B cell (primary cell): ENCODE measurements at regions not wholly inside any gene's neighbourhood (a gene's known extent, or its start where the extent isn't known, plus 50 kb on each side); places are given as distances from the start of the nearest gene placed in this dataset.
"Not testable (repeated sequence)": the region's sequence is repeated elsewhere in the genome, so short reads cannot be mapped to it uniquely, and the experiment has no call there.

ENCODE experiments used
- ATAC-seq: fragments of 200-7000 bp; cut with Tn5 transposase; one replicate; pipeline ENCODE4 v1.10.0; 2021; ENCODE audit warnings: low read depth, mild to moderate bottlenecking, moderate number of reproducible peaks, moderate library complexity
- CTCF ChIA-PET: fragments of 350-600 bp; sonication (Branson Sonifier 250); formaldehyde crosslinking; loops from one replicate; lab custom pipeline; 2021; ENCODE audit warnings: antibody characterized with exemption, inconsistent platforms; lab: Charles Lee
- POLR2A ChIA-PET: fragments of 350-600 bp; sonication (Branson Sonifier 250); formaldehyde crosslinking; loops from one replicate; lab custom pipeline; 2021; ENCODE audit warnings: antibody characterized with exemption; lab: Charles Lee
- DNase-seq: peaks from one replicate; pipeline ENCODE4 v3.0.0; 2013
- H2AFZ ChIP-seq: 2 replicates; pipeline ENCODE4 v1.6.1; 2012; ENCODE audit warnings: mild to moderate bottlenecking, low read depth, low read length; ENCODE audit not compliant: insufficient read depth, poor library complexity, severe bottlenecking
- H3K27ac ChIP-seq, 2 donors: 1 replicate in 1 of 2; 2 replicates in 1 of 2; pipeline ENCODE4 v1.5.1; 2012 to 2013; ENCODE audit warnings: low read length in 2 of 2, mild to moderate bottlenecking in 2 of 2, moderate library complexity in 1 of 2
- H3K27me3 ChIP-seq, 4 experiments: fragments of 200-600 bp in 1 of 4; sonication (generic) in 1 of 4; replicated peaks in 1 of 4; 1 replicate in 2 of 4; 2 replicates in 2 of 4; pipeline versions ENCODE4 v1.6.1 to v1.7.0; 2013 to 2016; ENCODE audit warnings: low read length in 3 of 4, mild to moderate bottlenecking in 2 of 4, mixed read lengths in 1 of 4, moderate library complexity in 1 of 4; ENCODE audit not compliant: insufficient read depth in 4 of 4, control insufficient read depth in 3 of 4; ENCODE audit errors: control extremely low read depth in 1 of 4
- H3K36me3 ChIP-seq, 2 experiments: replicated peaks in 1 of 2; 1 replicate in 1 of 2; 2 replicates in 1 of 2; pipeline versions ENCODE4 v1.6.1 to v1.7.1; 2013; ENCODE audit warnings: low read length in 1 of 2; ENCODE audit not compliant: insufficient read depth in 2 of 2, control insufficient read depth in 1 of 2; ENCODE audit errors: control extremely low read depth in 1 of 2, extremely low read depth in 1 of 2
- H3K4me1 ChIP-seq, 2 donors: fragments of 200-600 bp in 1 of 2; sonication (generic) in 1 of 2; 1 replicate in 1 of 2; 2 replicates in 1 of 2; pipeline versions ENCODE4 v1.5.1 to v1.6.1; 2013 to 2017; ENCODE audit warnings: low read length in 2 of 2; ENCODE audit not compliant: control insufficient read depth in 2 of 2, insufficient read depth in 2 of 2
- H3K4me2 ChIP-seq: replicated peaks from 2 replicates; pipeline ENCODE3; 2012; ENCODE audit warnings: mild to moderate bottlenecking, low read depth, low read length; ENCODE audit not compliant: poor library complexity, severe bottlenecking
- H3K4me3 ChIP-seq, 5 experiments: fragments of 200-600 bp in 1 of 5; sonication (generic) in 1 of 5; 1 replicate in 3 of 5; 2 replicates in 2 of 5; pipeline versions ENCODE4 v1.5.1 to v1.7.0; 2011 to 2016; ENCODE audit warnings: low read length in 4 of 5, mild to moderate bottlenecking in 4 of 5, low read depth in 2 of 5, control low read depth in 1 of 5, moderate library complexity in 1 of 5; ENCODE audit not compliant: insufficient read depth in 1 of 5; ENCODE audit errors: control extremely low read depth in 1 of 5, extremely low read depth in 1 of 5
- H3K79me2 ChIP-seq: fragments of 200-600 bp; sonication (generic); one replicate; pipeline ENCODE4 v1.6.0; 2016; ENCODE audit warnings: low read length; ENCODE audit not compliant: control insufficient read depth, insufficient read depth
- H3K9ac ChIP-seq: fragments of 200-600 bp; sonication (generic); 2 replicates; pipeline ENCODE4 v1.6.1; 2017; ENCODE audit warnings: mild to moderate bottlenecking, low read length, moderate library complexity
- H3K9me3 ChIP-seq, 3 donors: one replicate each; pipeline versions ENCODE4 v1.6.1 to v1.7.1; 2013; ENCODE audit warnings: low read length in 2 of 3; ENCODE audit not compliant: control insufficient read depth in 2 of 3, insufficient read depth in 1 of 3; ENCODE audit errors: control extremely low read depth in 1 of 3
- H4K20me1 ChIP-seq: 2 replicates; pipeline ENCODE4 v1.6.0; 2012; ENCODE audit warnings: mild to moderate bottlenecking, low read length; ENCODE audit not compliant: insufficient read depth, control insufficient read depth, poor library complexity, severe bottlenecking
- H3K27ac Mint-ChIP-seq: one replicate; pipeline ENCODE4 v1.8.0; 2021; ENCODE audit warnings: mixed read lengths
- H3K27me3 Mint-ChIP-seq: one replicate; pipeline ENCODE4 v1.8.0; 2021; ENCODE audit warnings: mixed read lengths
- H3K4me1 Mint-ChIP-seq: one replicate; pipeline ENCODE4 v1.8.0; 2021; ENCODE audit warnings: mixed read lengths
- H3K4me3 Mint-ChIP-seq: one replicate; pipeline ENCODE4 v1.8.0; 2021; ENCODE audit warnings: mixed read lengths
- H3K9me3 Mint-ChIP-seq: one replicate; pipeline ENCODE4 v1.8.0; 2022; ENCODE audit warnings: mixed read lengths; ENCODE audit not compliant: insufficient read depth
- EZH2 ChIP-seq: IDR thresholded peaks from 2 replicates; pipeline ENCODE4 v1.6.1; 2012; ENCODE audit warnings: borderline replicate concordance, low read depth, mild to moderate bottlenecking, moderate library complexity, low read length; ENCODE audit not compliant: insufficient read depth, poor library complexity, severe bottlenecking
- WGBS: methylation state at CpG from one replicate; pipeline ENCODE4 v1.1.5; 2013; ENCODE audit warnings: missing lambda C conversion rate; ENCODE audit not compliant: insufficient coverage; 5-methylcytosine and 5-hydroxymethylcytosine counted together
- intact Hi-C: fragments of 100-400 bp; cut with micrococcal nuclease; formaldehyde crosslinking; loops from one replicate; pipeline ENCODE4 v1.10.0; 2022
- TF ChIP-seq, protein P1 (sequence below): fragments of 200-600 bp; IDR thresholded peaks from one replicate; pipeline ENCODE4 v1.8.0; 2022; ENCODE audit warnings: antibody characterized with exemption, mild to moderate bottlenecking

DNA sequence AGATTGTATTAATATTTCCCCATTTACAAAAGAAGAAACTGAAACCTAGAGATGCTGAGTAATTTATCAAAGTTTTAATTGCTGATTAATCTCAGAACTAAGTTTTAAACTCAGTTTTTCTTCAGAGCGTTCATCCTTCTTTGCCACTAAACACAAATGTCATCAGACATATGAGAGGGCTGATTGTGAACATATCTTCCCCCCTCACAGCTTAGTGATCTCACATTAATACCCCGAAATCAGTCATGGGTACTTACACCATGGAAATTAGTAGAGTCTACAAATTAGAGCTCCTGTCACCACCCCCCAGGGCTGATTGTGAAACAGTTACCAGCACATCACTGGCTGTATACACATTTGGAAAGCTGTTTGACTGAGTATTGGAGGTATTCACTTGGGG lies 189.3 kb upstream of the SGO1 start:
- Histone ChIP-seq H3K27me3 (no peaks in the 10 kb centered on the region), H3K9me3 (no peaks in the 10 kb centered on the region), H2AFZ (no peak overlapping the region), H3K4me3 (no peak overlapping the region), H3K4me2 (no peak overlapping the region), H3K79me2 (no peaks in the 10 kb centered on the region), H4K20me1 (no peaks in the 10 kb centered on the region), H3K36me3 (no peaks in the 10 kb centered on the region), H3K27ac (no peak overlapping the region), H3K9ac (no peak overlapping the region), H3K4me1 (no peaks in the 10 kb centered on the region)
- DNase-seq (no peak), ATAC-seq (no peak)
- peaks cover 4% of the 10 kb centered on the region for H3K4me1 Mint-ChIP-seq
- H3K4me3 Mint-ChIP-seq = no peak overlapping the region
- no peak overlapping the region for H3K27ac Mint-ChIP-seq
- WGBS = no CpG with 5 or more reads among the region's 2 CpGs
- CTCF ChIA-PET = no interaction called here
- intact Hi-C loops = no loop called here
- TF ChIP-seq, protein P1, sequence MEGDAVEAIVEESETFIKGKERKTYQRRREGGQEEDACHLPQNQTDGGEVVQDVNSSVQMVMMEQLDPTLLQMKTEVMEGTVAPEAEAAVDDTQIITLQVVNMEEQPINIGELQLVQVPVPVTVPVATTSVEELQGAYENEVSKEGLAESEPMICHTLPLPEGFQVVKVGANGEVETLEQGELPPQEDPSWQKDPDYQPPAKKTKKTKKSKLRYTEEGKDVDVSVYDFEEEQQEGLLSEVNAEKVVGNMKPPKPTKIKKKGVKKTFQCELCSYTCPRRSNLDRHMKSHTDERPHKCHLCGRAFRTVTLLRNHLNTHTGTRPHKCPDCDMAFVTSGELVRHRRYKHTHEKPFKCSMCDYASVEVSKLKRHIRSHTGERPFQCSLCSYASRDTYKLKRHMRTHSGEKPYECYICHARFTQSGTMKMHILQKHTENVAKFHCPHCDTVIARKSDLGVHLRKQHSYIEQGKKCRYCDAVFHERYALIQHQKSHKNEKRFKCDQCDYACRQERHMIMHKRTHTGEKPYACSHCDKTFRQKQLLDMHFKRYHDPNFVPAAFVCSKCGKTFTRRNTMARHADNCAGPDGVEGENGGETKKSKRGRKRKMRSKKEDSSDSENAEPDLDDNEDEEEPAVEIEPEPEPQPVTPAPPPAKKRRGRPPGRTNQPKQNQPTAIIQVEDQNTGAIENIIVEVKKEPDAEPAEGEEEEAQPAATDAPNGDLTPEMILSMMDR = no peak
- TF ChIP-seq EZH2 = no peak
- no peaks in the 10 kb centered on the region for H3K9me3 Mint-ChIP-seq
- no peaks in the 10 kb centered on the region for H3K27me3 Mint-ChIP-seq
- POLR2A ChIA-PET = no interaction called here

DNA sequence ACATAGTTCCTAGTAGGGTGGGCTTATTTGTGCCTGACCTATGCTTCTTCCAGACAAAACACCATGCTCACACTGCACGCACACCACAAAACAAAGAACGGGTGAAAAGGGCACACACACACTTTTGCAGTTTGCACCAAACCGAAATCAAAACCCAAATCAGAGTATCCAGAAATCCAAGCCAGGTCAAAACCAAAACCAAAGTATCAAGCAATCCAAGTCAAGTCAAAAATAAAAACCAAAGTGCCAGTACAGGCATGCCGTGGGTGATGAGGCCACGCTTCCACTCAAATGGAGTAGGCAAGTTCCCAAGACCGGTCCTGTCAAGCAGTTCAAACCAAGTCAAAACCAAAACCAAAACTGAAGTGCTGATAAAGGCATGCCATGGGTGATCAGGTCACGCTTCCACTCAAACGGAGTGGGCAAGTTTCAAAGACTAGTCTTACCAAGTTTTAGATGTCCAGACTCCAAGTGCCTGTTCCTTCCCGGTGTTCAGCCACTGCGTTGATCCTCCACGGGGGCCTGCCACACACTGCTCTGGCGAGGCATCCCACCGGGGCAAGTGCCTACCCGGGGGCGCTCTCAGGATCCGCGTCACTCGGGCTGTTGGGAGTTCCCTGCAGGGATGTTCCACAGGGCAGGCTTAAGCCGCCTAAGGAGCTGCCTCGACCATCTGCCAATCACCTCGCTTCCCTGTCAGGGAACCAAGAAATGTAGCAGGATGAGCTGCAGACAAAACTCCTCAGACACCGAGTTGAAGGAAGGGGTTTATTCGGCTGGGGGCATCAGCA lies 184.5 kb upstream of the SGO1 start:
- POLR2A ChIA-PET, H3K4me1 ChIP-seq, H3K36me3 ChIP-seq, H3K27me3 Mint-ChIP-seq, H3K4me1 Mint-ChIP-seq, H3K4me3 ChIP-seq, H3K79me2 ChIP-seq, H3K9ac ChIP-seq, H3K9me3 Mint-ChIP-seq, H3K27me3 ChIP-seq, H2AFZ ChIP-seq, H3K27ac ChIP-seq, H3K4me3 Mint-ChIP-seq, H3K27ac Mint-ChIP-seq, H3K9me3 ChIP-seq, CTCF ChIA-PET, ATAC-seq, H3K4me2 ChIP-seq, H4K20me1 ChIP-seq, intact Hi-C loops, DNase-seq: not testable (repeated sequence)
- WGBS = 97% methylated on average over 22 of the region's 23 CpGs
